ENCODE measurements at regions not wholly inside any gene's neighbourhood (a gene's known extent, or its start where the extent isn't known, plus 50 kb on each side); places are given as distances from the start of the nearest gene placed in this dataset.
"Not testable (repeated sequence)": the region's sequence is repeated elsewhere in the genome, so short reads cannot be mapped to it uniquely, and the experiment has no call there.

GRCh38 chr10:29811751-29812427, 177.1 kb upstream of the SVIL start:
- H3K4me3 ChIP-seq (ENCODE audit: low read depth, low read length, poor library complexity, severe bottlenecking) = no peak overlapping the region
- peaks cover 13% of the 10 kb centered on the region for H3K4me1 ChIP-seq (ENCODE audit: insufficient read depth, low read length, poor library complexity, severe bottlenecking)
- TF ChIP-seq EZH2 (IDR thresholded peaks at IDR 0.05; ENCODE audit: borderline replicate concordance, low read depth, low read length, poor library complexity, severe bottlenecking) = no peak
- TF ChIP-seq, protein P1, sequence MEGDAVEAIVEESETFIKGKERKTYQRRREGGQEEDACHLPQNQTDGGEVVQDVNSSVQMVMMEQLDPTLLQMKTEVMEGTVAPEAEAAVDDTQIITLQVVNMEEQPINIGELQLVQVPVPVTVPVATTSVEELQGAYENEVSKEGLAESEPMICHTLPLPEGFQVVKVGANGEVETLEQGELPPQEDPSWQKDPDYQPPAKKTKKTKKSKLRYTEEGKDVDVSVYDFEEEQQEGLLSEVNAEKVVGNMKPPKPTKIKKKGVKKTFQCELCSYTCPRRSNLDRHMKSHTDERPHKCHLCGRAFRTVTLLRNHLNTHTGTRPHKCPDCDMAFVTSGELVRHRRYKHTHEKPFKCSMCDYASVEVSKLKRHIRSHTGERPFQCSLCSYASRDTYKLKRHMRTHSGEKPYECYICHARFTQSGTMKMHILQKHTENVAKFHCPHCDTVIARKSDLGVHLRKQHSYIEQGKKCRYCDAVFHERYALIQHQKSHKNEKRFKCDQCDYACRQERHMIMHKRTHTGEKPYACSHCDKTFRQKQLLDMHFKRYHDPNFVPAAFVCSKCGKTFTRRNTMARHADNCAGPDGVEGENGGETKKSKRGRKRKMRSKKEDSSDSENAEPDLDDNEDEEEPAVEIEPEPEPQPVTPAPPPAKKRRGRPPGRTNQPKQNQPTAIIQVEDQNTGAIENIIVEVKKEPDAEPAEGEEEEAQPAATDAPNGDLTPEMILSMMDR (conservative IDR thresholded peaks at IDR 0.05; ENCODE audit: low read depth, low read length) = no peak
- intact Hi-C loops (cut with micrococcal nuclease; ENCODE audit: unreplicated experiment) = no loop called here
- peak; percentile 73 for DNase-seq (ENCODE audit: low spot score)
- BruUV-seq (replicated peaks) = no TSS peak
- H3K36me3 ChIP-seq (ENCODE audit: insufficient read depth, low read length, poor library complexity, severe bottlenecking) = no peaks in the 10 kb centered on the region
- no peaks in the 10 kb centered on the region for H3K9me3 ChIP-seq (ENCODE audit: low read depth, low read length, poor library complexity, severe bottlenecking)
- no peaks in the 10 kb centered on the region for H3K27me3 ChIP-seq (replicated peaks; ENCODE audit: insufficient read depth, low read depth, low read length, poor library complexity)
- H3K27ac ChIP-seq (ENCODE audit: low read depth, low read length, poor library complexity, severe bottlenecking) = peak overlapping the region; percentile 28
- CTCF ChIA-PET = no interaction called here
- POLR2A ChIA-PET (ENCODE audit: low non-redundant PET) = no interaction called here

DNA sequence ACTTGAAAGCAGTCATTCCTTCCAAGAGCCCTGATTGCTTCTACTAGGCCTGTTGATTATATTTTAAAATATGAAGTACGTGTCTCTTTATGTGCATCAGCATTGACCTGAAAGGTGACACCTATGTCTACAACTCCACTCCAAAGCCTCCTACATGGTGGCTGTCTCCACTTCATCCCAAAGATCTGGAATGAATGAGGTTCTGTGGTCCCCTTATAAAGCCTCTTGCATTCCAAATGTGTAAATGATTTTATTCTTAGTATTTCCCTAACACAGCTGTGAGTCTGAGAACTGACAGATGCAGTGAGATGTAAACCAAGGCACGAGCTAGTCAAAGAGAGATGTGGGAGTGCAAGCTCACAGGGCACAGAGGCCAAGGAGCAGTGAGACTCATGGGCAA, 176.0 kb upstream of the SVIL start:
- Histone ChIP-seq H3K9me3 (ENCODE audit: low read depth, low read length, poor library complexity, severe bottlenecking) (no peaks in the 10 kb centered on the region), H3K4me3 (ENCODE audit: low read depth, low read length, poor library complexity, severe bottlenecking) (no peak overlapping the region), H3K27me3 (replicated peaks; ENCODE audit: insufficient read depth, low read depth, low read length, poor library complexity) (no peaks in the 10 kb centered on the region), H3K36me3 (ENCODE audit: insufficient read depth, low read length, poor library complexity, severe bottlenecking) (no peaks in the 10 kb centered on the region), H3K27ac (ENCODE audit: low read depth, low read length, poor library complexity, severe bottlenecking) (no peak overlapping the region), H3K4me1 (ENCODE audit: insufficient read depth, low read length, poor library complexity, severe bottlenecking) (peaks cover 13% of the 10 kb centered on the region)
- TF ChIP-seq EZH2 (IDR thresholded peaks at IDR 0.05; ENCODE audit: borderline replicate concordance, low read depth, low read length, poor library complexity, severe bottlenecking) = no peak
- TF ChIP-seq, protein P1 (conservative IDR thresholded peaks at IDR 0.05; ENCODE audit: low read depth, low read length) = no peak
- no peak for DNase-seq (ENCODE audit: low spot score)
- no TSS peak for BruUV-seq (replicated peaks)
- CTCF ChIA-PET = no interaction called here
- intact Hi-C loops (cut with micrococcal nuclease; ENCODE audit: unreplicated experiment) = no loop called here
- POLR2A ChIA-PET (ENCODE audit: low non-redundant PET) = no interaction called here

DNA sequence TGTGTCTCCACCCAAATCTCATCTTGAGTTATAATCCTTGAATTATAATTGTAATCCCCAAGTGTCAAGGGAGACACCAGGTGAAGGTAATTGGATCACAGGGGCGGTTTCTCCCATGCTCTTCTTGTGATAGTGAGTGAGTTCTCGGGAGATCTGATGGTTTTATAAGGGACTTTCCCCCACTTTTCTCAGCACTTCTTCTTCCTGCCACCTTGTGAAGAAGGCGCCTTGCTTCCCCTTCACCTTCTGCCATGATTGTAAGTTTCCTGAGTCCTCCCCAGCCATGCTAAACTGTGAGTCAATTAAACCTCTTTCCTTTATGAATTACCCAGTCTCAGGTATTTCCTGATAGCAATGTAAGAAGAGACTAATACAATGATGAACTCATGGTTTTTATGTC, 175.5 kb upstream of the SVIL start:
- POLR2A ChIA-PET (ENCODE audit: low non-redundant PET); CTCF ChIA-PET; H3K27ac ChIP-seq (ENCODE audit: low read depth, low read length, poor library complexity, severe bottlenecking); H3K27me3 ChIP-seq (replicated peaks; ENCODE audit: insufficient read depth, low read depth, low read length, poor library complexity); DNase-seq (ENCODE audit: low spot score); H3K9me3 ChIP-seq (ENCODE audit: low read depth, low read length, poor library complexity, severe bottlenecking); H3K36me3 ChIP-seq (ENCODE audit: insufficient read depth, low read length, poor library complexity, severe bottlenecking); BruUV-seq (replicated peaks); H3K4me3 ChIP-seq (ENCODE audit: low read depth, low read length, poor library complexity, severe bottlenecking); intact Hi-C loops (cut with micrococcal nuclease; ENCODE audit: unreplicated experiment): not testable (repeated sequence)
- peaks cover 13% of the 10 kb centered on the region for H3K4me1 ChIP-seq (ENCODE audit: insufficient read depth, low read length, poor library complexity, severe bottlenecking)

DNA sequence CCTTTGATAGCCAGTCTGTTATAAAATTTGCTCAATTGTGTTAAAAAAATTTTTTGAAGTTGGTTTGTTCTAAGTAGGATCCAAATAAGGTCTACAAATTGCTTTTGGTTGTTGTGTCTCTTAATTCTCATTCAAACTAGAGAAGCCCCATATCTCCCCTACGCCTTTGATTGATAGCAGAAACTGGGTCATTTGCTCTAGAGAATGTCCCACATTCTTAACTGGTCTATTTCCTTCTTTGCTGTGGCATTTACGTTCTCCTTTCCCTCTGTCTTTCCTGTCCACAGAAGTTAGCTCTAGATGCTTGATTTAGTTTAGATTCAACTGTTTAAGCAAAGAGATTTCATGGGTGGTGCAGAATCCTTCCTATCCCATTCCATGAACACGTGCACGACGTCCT, 174.6 kb upstream of the SVIL start:
- Histone ChIP-seq H3K4me3 (ENCODE audit: low read depth, low read length, poor library complexity, severe bottlenecking) (no peak overlapping the region), H3K27me3 (replicated peaks; ENCODE audit: insufficient read depth, low read depth, low read length, poor library complexity) (no peaks in the 10 kb centered on the region), H3K9me3 (ENCODE audit: low read depth, low read length, poor library complexity, severe bottlenecking) (no peaks in the 10 kb centered on the region), H3K36me3 (ENCODE audit: insufficient read depth, low read length, poor library complexity, severe bottlenecking) (no peaks in the 10 kb centered on the region), H3K4me1 (ENCODE audit: insufficient read depth, low read length, poor library complexity, severe bottlenecking) (peaks cover 15% of the 10 kb centered on the region), H3K27ac (ENCODE audit: low read depth, low read length, poor library complexity, severe bottlenecking) (no peak overlapping the region)
- no peak for TF ChIP-seq EZH2 (IDR thresholded peaks at IDR 0.05; ENCODE audit: borderline replicate concordance, low read depth, low read length, poor library complexity, severe bottlenecking)
- TF ChIP-seq, protein P1 (conservative IDR thresholded peaks at IDR 0.05; ENCODE audit: low read depth, low read length) = no peak
- ChIA-PET CTCF (no interaction called here), POLR2A (ENCODE audit: low non-redundant PET) (no interaction called here)
- no TSS peak for BruUV-seq (replicated peaks)
- no peak for DNase-seq (ENCODE audit: low spot score)
- intact Hi-C loops (cut with micrococcal nuclease; ENCODE audit: unreplicated experiment) = no loop called here

Measured in A673 (cell line).